ENCODE measurements at regions not wholly inside any gene's neighbourhood (a gene's known extent, or its start where the extent isn't known, plus 50 kb on each side); places are given as distances from the start of the nearest gene placed in this dataset.

DNA sequence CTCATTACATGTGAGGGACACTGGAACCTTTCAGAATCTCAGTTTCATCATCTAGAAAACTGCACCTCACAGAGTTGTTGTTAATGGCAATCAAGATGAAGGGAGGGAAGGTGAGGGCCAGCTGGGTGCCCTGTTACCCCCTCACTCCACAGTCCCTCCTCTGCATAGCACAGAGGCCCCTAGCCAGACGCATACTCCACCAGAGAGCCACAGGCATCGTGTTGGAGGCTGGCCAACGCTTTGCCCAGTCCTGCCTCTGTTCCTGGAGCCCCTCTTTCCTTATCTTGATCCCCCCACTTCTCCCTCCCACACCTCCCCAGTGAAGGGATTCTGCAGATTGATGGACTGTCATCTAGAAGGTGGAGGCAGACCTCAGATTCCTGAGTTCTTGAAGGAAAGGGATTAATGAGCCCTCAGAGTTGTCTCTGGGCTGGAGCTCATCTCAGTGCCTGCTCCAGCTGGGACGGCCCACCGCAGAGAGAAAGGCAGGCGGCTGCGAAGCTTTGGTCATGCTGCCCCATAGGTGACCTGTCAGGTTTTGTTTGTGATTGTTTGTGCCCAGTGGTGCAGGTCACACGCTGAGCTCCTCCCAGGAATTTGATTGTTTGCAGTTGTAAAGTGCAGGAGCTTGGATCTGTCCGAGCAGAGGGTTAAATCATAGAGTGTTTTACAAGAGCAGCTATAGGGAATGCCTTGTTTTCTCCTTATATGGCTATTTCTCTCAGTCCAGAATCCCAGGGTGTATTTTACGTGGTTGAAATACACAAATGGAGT, 487.3 kb downstream of the CCDC171 start:
- CTCF ChIA-PET, result interaction anchor here (0.6 kb wide), 1 partner anchor 22 kb away, joined by 3 read pairs; no protein-coding TSS in a partner anchor

DNA sequence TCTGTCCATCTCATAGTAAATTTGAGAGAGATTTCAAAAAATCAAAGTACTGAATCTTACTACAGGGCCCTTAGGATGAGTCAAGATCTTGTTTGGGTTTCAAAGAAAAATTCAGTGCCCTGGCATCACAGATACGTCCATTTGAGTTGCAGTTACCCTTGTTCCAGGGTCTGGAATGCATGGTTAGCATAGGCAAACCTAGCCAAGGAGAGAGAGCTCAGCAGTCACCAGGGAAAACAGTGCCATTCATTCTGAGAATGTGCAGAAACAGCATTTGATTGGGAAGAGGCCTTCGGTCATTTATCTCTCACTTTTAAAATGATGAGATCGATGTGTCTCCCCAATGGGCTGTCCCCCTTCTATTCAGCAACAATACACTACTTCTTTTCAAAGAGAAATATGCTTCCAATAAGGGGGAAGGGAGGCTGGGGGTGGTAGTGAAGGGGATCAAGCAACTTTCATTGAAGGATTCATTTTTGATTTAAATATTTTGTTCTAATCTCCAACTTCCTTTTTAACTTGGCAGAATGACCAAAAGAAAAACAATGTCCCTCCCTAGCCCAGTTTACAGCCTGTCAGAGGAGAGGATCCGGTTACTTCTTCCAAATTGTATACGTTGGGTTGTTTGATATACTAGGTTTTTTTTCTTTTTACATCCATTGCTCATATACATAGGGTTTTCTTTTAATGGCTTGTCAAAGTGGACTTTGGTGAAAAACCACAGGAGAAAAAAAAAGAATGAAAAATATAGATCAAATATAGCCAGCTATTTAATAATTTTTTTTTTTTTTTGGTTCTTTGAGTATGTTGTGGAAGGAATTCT, 491.1 kb downstream of the CCDC171 start:
- no TSS peak for BruUV-seq (replicated peaks)
- TF ChIP-seq, protein P1, sequence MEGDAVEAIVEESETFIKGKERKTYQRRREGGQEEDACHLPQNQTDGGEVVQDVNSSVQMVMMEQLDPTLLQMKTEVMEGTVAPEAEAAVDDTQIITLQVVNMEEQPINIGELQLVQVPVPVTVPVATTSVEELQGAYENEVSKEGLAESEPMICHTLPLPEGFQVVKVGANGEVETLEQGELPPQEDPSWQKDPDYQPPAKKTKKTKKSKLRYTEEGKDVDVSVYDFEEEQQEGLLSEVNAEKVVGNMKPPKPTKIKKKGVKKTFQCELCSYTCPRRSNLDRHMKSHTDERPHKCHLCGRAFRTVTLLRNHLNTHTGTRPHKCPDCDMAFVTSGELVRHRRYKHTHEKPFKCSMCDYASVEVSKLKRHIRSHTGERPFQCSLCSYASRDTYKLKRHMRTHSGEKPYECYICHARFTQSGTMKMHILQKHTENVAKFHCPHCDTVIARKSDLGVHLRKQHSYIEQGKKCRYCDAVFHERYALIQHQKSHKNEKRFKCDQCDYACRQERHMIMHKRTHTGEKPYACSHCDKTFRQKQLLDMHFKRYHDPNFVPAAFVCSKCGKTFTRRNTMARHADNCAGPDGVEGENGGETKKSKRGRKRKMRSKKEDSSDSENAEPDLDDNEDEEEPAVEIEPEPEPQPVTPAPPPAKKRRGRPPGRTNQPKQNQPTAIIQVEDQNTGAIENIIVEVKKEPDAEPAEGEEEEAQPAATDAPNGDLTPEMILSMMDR (conservative IDR thresholded peaks at IDR 0.05), result no peak
- no peak for TF ChIP-seq EZH2 (IDR thresholded peaks at IDR 0.05; ENCODE audit: low read depth)
- H3K4me2 ChIP-seq, result no peak overlapping the region
- POLR2A ChIA-PET (ENCODE audit: unreplicated experiment), result no interaction called here
- H3K27me3 ChIP-seq (ENCODE audit: insufficient read depth, low read depth), result no peaks in the 10 kb centered on the region
- no peaks in the 10 kb centered on the region for H4K20me1 ChIP-seq (ENCODE audit: insufficient read depth)
- no peak for DNase-seq
- CTCF ChIA-PET, result no interaction called here
- H2AFZ ChIP-seq, result no peak overlapping the region
- H3K4me1 ChIP-seq (replicated peaks; ENCODE audit: insufficient read depth), result no peaks in the 10 kb centered on the region
- no peak overlapping the region for H3K4me3 ChIP-seq
- no peak overlapping the region for H3K27ac ChIP-seq
- intact Hi-C loops (cut with micrococcal nuclease; ENCODE audit: unreplicated experiment), result no loop called here
- H3K9me2 ChIP-seq (ENCODE audit: insufficient read depth), result no peaks in the 10 kb centered on the region
- no peaks in the 10 kb centered on the region for H3F3A ChIP-seq (ENCODE audit: insufficient read depth, low read depth)
- no peaks in the 10 kb centered on the region for H3K36me3 ChIP-seq (ENCODE audit: low read depth)
- no peaks in the 10 kb centered on the region for H3K9me3 ChIP-seq (ENCODE audit: insufficient read depth, low read depth)
- no peaks in the 10 kb centered on the region for H3K79me2 ChIP-seq (ENCODE audit: low read depth)

More for the DNA sequence above, 487.3 kb downstream of the CCDC171 start:
- no peaks in the 10 kb centered on the region for H3K9me3 ChIP-seq (ENCODE audit: insufficient read depth, low read depth)
- no peak overlapping the region for H3K4me3 ChIP-seq
- H4K20me1 ChIP-seq (ENCODE audit: insufficient read depth), result no peaks in the 10 kb centered on the region
- no peaks in the 10 kb centered on the region for H3K4me1 ChIP-seq (replicated peaks; ENCODE audit: insufficient read depth)
- no peak overlapping the region for H3K4me2 ChIP-seq
- no peaks in the 10 kb centered on the region for H3F3A ChIP-seq (ENCODE audit: insufficient read depth, low read depth)
- TF ChIP-seq, protein P1 (conservative IDR thresholded peaks at IDR 0.05), result no peak
- TF ChIP-seq EZH2 (IDR thresholded peaks at IDR 0.05; ENCODE audit: low read depth), result no peak
- H3K27ac ChIP-seq, result no peak overlapping the region
- POLR2A ChIA-PET (ENCODE audit: unreplicated experiment), result no interaction called here
- H3K79me2 ChIP-seq (ENCODE audit: low read depth), result no peaks in the 10 kb centered on the region
- H3K27me3 ChIP-seq (ENCODE audit: insufficient read depth, low read depth), result no peaks in the 10 kb centered on the region
- H2AFZ ChIP-seq, result no peak overlapping the region
- DNase-seq, result peak in 1 of 2 experiments; percentile 34
- H3K36me3 ChIP-seq (ENCODE audit: low read depth), result no peaks in the 10 kb centered on the region
- no TSS peak for BruUV-seq (replicated peaks)
- intact Hi-C loops (cut with micrococcal nuclease; ENCODE audit: unreplicated experiment), result loop anchor here (5.0 to 10.0 kb wide), 3 partner anchors 92 to 1755 kb away; no protein-coding TSS in a partner anchor
- H3K9me2 ChIP-seq (ENCODE audit: insufficient read depth), result no peaks in the 10 kb centered on the region

DNA sequence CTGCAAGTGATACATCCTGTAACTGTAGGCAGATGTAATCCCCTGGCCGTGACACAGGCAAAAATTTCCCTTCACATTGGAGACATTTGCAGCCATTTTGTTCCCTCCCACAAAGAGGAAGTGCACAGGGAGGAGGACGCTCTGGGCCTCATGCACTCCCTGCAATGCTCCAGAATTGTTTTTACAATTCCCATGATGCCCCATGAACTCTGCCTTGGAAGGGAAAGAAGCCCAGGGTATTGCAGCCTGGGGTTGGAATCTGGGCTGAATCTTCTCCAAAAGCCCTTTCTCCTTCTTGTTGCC, 491.7 kb downstream of the CCDC171 start:
- BruUV-seq (replicated peaks), result no TSS peak
- Histone ChIP-seq H3K4me1 (replicated peaks; ENCODE audit: insufficient read depth) (no peaks in the 10 kb centered on the region), H3K9me3 (ENCODE audit: insufficient read depth, low read depth) (no peaks in the 10 kb centered on the region), H2AFZ (no peak overlapping the region), H3K4me2 (no peak overlapping the region), H3K79me2 (ENCODE audit: low read depth) (no peaks in the 10 kb centered on the region), H3K27ac (no peak overlapping the region), H3F3A (ENCODE audit: insufficient read depth, low read depth) (no peaks in the 10 kb centered on the region), H3K36me3 (ENCODE audit: low read depth) (no peaks in the 10 kb centered on the region), H3K9me2 (ENCODE audit: insufficient read depth) (no peaks in the 10 kb centered on the region), H3K27me3 (ENCODE audit: insufficient read depth, low read depth) (no peaks in the 10 kb centered on the region), H4K20me1 (ENCODE audit: insufficient read depth) (no peaks in the 10 kb centered on the region), H3K4me3 (no peak overlapping the region)
- DNase-seq, result no peak
- intact Hi-C loops (cut with micrococcal nuclease; ENCODE audit: unreplicated experiment), result no loop called here
- TF ChIP-seq, protein P1 (conservative IDR thresholded peaks at IDR 0.05), result no peak
- no peak for TF ChIP-seq EZH2 (IDR thresholded peaks at IDR 0.05; ENCODE audit: low read depth)
- POLR2A ChIA-PET (ENCODE audit: unreplicated experiment), result no interaction called here
- CTCF ChIA-PET, result no interaction called here
